H9 (cell line): ENCODE measurements at regions not wholly inside any gene's neighbourhood (a gene's known extent, or its start where the extent isn't known, plus 50 kb on each side); places are given as distances from the start of the nearest gene placed in this dataset.

ENCODE experiments used
- DNase-seq: peaks from one replicate; pipeline ENCODE4 v3.0.0-alpha.2; 2017
- H2AFZ ChIP-seq: one replicate; pipeline ENCODE4 v1.6.1; 2013; ENCODE audit warnings: mild to moderate bottlenecking, low read length, control low read depth, moderate library complexity
- H2AK5ac ChIP-seq: 2 replicates; pipeline ENCODE4 v1.6.1; 2013; ENCODE audit warnings: low read length, control low read depth, mixed read lengths; ENCODE audit not compliant: insufficient read length
- H2BK120ac ChIP-seq: one replicate; pipeline ENCODE4 v1.6.1; 2013; ENCODE audit warnings: low read depth, mild to moderate bottlenecking, low read length, control low read depth, inconsistent platforms; ENCODE audit not compliant: poor library complexity, severe bottlenecking
- H2BK12ac ChIP-seq: 2 replicates; pipeline ENCODE4 v1.6.1; 2013; ENCODE audit warnings: low read length, control low read depth, mixed read lengths, low read depth; ENCODE audit not compliant: insufficient read length
- H2BK15ac ChIP-seq: 2 replicates; pipeline ENCODE4 v1.6.1; 2013; ENCODE audit warnings: low read depth, low read length, control low read depth
- H2BK20ac ChIP-seq: one replicate; pipeline ENCODE4 v1.6.1; 2013; ENCODE audit warnings: low read depth, mild to moderate bottlenecking, low read length, control low read depth, inconsistent platforms; ENCODE audit not compliant: poor library complexity, severe bottlenecking
- H2BK5ac ChIP-seq: 2 replicates; pipeline ENCODE4 v1.6.1; 2013; ENCODE audit warnings: low read length, control low read depth, mixed read lengths; ENCODE audit not compliant: insufficient read length
- H3K14ac ChIP-seq: 2 replicates; pipeline ENCODE4 v1.6.1; 2013; ENCODE audit warnings: low read length, control low read depth; ENCODE audit not compliant: insufficient read depth
- H3K18ac ChIP-seq: 2 replicates; pipeline ENCODE4 v1.6.1; 2013; ENCODE audit warnings: low read depth, mild to moderate bottlenecking, mixed read lengths, low read length, control low read depth; ENCODE audit not compliant: insufficient read length
- H3K23ac ChIP-seq: 2 replicates; pipeline ENCODE4 v1.6.1; 2013; ENCODE audit warnings: low read length, control low read depth, mixed read lengths, low read depth; ENCODE audit not compliant: insufficient read length
- H3K23me2 ChIP-seq: 2 replicates; pipeline ENCODE4 v1.6.1; 2013; ENCODE audit warnings: low read depth, mild to moderate bottlenecking, mixed read lengths, low read length, control low read depth; ENCODE audit not compliant: insufficient read length, poor library complexity, severe bottlenecking
- H3K27ac ChIP-seq: 2 replicates; pipeline ENCODE4 v1.5.1; 2013; ENCODE audit warnings: low read length, control low read depth, mixed read lengths, low read depth; ENCODE audit not compliant: insufficient read length
- H3K27me3 ChIP-seq: 2 replicates; pipeline ENCODE4 v1.6.1; 2013; ENCODE audit warnings: low read length, control low read depth, inconsistent platforms; ENCODE audit not compliant: insufficient read depth
- H3K4ac ChIP-seq: 2 replicates; pipeline ENCODE4 v1.6.1; 2013; ENCODE audit warnings: low read depth, mild to moderate bottlenecking, control low read depth, inconsistent platforms, low read length, moderate library complexity
- H3K4me1 ChIP-seq: 2 replicates; pipeline ENCODE4 v1.6.1; 2013; ENCODE audit warnings: low read length, control low read depth, inconsistent platforms; ENCODE audit not compliant: insufficient read depth
- H3K4me2 ChIP-seq: 2 replicates; pipeline ENCODE4 v1.6.1; 2013; ENCODE audit warnings: low read length, control low read depth, mixed read lengths; ENCODE audit not compliant: insufficient read length, insufficient read depth
- H3K56ac ChIP-seq: 2 replicates; pipeline ENCODE4 v1.6.1; 2013; ENCODE audit warnings: low read depth, mild to moderate bottlenecking, mixed read lengths, low read length, control low read depth; ENCODE audit not compliant: insufficient read length
- H3K79me1 ChIP-seq: 2 replicates; pipeline ENCODE4 v1.6.1; 2013; ENCODE audit warnings: low read depth, mild to moderate bottlenecking, moderate library complexity, low read length, control low read depth, inconsistent platforms; ENCODE audit not compliant: insufficient read depth, poor library complexity, severe bottlenecking
- H3K79me2 ChIP-seq: 2 replicates; pipeline ENCODE4 v1.6.1; 2013; ENCODE audit warnings: low read length, control low read depth, inconsistent platforms; ENCODE audit not compliant: insufficient read depth
- H3K9ac ChIP-seq: 2 replicates; pipeline ENCODE4 v1.6.1; 2013; ENCODE audit warnings: low read length, control low read depth, mixed read lengths; ENCODE audit not compliant: insufficient read length; ENCODE audit errors: extremely low read depth
- H3K9me3 ChIP-seq: one replicate; pipeline ENCODE4 v1.6.1; 2013; ENCODE audit warnings: low read depth, low read length, inconsistent platforms; ENCODE audit not compliant: control insufficient read depth
- H3T11ph ChIP-seq: one replicate; pipeline ENCODE4 v1.6.1; 2013; ENCODE audit warnings: mild to moderate bottlenecking, low read length, control low read depth, inconsistent platforms
- H4K20me1 ChIP-seq: one replicate; pipeline ENCODE4 v1.6.1; 2013; ENCODE audit not compliant: control insufficient read depth, insufficient read length, insufficient read depth
- H4K5ac ChIP-seq: 2 replicates; pipeline ENCODE4 v1.6.1; 2013; ENCODE audit warnings: low read depth, mild to moderate bottlenecking, mixed read lengths, low read length, control low read depth; ENCODE audit not compliant: insufficient read length
- H4K8ac ChIP-seq: replicated peaks from 2 replicates; pipeline ENCODE4 v1.6.1; 2013; ENCODE audit warnings: low read length, control low read depth, mixed read lengths, low read depth; ENCODE audit not compliant: insufficient read length
- H4K91ac ChIP-seq: 2 replicates; pipeline ENCODE4 v1.6.1; 2013; ENCODE audit warnings: low read depth, mild to moderate bottlenecking, moderate library complexity, mixed read lengths, low read length, control low read depth; ENCODE audit not compliant: insufficient read length
- H3K27ac Mint-ChIP-seq, 3 experiments: 2 replicates in 2 of 3; 3 replicates in 1 of 3; pipeline ENCODE4 v1.8.0; 2020 to 2021; ENCODE audit warnings: mixed read lengths in 3 of 3, mild to moderate bottlenecking in 1 of 3, moderate library complexity in 1 of 3
- H3K27me3 Mint-ChIP-seq: 2 replicates; pipeline ENCODE4 v1.8.0; 2021; ENCODE audit warnings: low read depth, mild to moderate bottlenecking, moderate library complexity, mixed read lengths
- H3K36me3 Mint-ChIP-seq, 3 experiments: 2 replicates in 2 of 3; 3 replicates in 1 of 3; pipeline ENCODE4 v1.8.0; 2020 to 2021; ENCODE audit warnings: low read depth in 3 of 3, mixed read lengths in 3 of 3; ENCODE audit not compliant: insufficient read depth in 1 of 3
- H3K4me1 Mint-ChIP-seq, 2 experiments: 2 replicates each; pipeline ENCODE4 v1.8.0; 2020; ENCODE audit warnings: mixed read lengths in 2 of 2
- H3K4me3 Mint-ChIP-seq, 2 experiments: 2 replicates in 1 of 2; 3 replicates in 1 of 2; pipeline ENCODE4 v1.8.0; 2020 to 2021; ENCODE audit warnings: mild to moderate bottlenecking in 2 of 2, mixed read lengths in 2 of 2, moderate library complexity in 1 of 2
- H3K9me3 Mint-ChIP-seq, 2 experiments: 2 replicates in 1 of 2; 3 replicates in 1 of 2; pipeline ENCODE4 v1.8.0; 2020; ENCODE audit warnings: mild to moderate bottlenecking in 2 of 2, mixed read lengths in 2 of 2, moderate library complexity in 1 of 2
- CTCF ChIP-seq: fragments of 200-600 bp; sonication (generic); conservative IDR thresholded peaks from 3 replicates; pipeline ENCODE4 v1.8.0; 2021; ENCODE audit warnings: antibody characterized with exemption, mild to moderate bottlenecking
- WGBS: extraction: QIAGEN DNeasy Blood & Tissue Kit; methylation state at CpG from one replicate; pipeline ENCODE4 v1.1.7; 2013; ENCODE audit warnings: missing lambda C conversion rate, low lambda C conversion rate, mixed read lengths; ENCODE audit not compliant: insufficient read length; ENCODE audit errors: extremely low coverage; 5-methylcytosine and 5-hydroxymethylcytosine counted together

DNA sequence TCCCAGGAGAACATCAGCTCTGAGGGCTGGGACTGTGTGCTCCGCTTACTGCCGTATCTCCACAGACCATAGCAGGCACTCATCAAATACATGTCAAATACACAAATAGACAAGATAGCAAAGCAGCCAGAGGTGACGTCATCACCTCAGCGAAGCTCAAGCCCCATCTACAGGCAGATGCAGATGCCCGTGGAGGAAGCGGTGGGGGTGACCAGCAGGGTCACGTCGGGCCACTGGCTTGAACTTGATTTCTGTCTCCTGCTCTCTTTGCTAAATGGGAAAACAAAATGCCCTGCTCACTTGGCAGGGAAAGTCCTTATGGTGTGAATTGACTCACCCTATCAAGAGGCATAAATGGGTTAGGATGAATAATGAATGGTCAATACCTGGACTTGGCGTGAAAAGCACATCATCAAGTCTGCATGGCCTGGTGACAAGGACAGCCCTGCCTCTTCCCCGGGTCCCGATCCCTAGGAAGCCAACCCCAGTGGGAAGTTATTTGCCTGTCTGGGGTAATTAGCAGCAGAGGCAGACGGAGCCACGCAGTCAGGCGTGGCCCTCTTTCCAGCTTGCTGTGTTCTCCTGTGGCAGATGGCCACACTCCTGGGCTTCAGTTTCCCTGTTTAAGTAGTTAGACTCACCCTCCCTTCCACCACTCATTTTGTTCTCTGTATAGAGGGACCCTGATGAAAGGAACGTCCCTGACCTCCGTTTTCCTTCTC, 536.0 kb downstream of the NPHP4 start:
- no peak overlapping the region for H2BK12ac ChIP-seq
- no peak overlapping the region; the same call in 1 of the 2 replicates for H2BK15ac ChIP-seq
- H3T11ph ChIP-seq: no peak overlapping the region
- no peaks in the 10 kb centered on the region for H4K20me1 ChIP-seq
- WGBS: no CpG with 5 or more reads among the region's 16 CpGs
- no peaks in the 10 kb centered on the region for H3K79me2 ChIP-seq
- peaks cover 23 to 24% of the 10 kb centered on the region in 2 experiments for H3K4me1 Mint-ChIP-seq
- H3K23ac ChIP-seq: no peak overlapping the region
- H3K27me3 Mint-ChIP-seq: peaks cover 17% of the 10 kb centered on the region
- H3K27ac Mint-ChIP-seq: no peak overlapping the region
- no peaks in the 10 kb centered on the region for H3K9me3 ChIP-seq
- H3K56ac ChIP-seq: no peak overlapping the region
- no peak overlapping the region for H2BK20ac ChIP-seq
- no peak overlapping the region for H3K18ac ChIP-seq
- H4K8ac ChIP-seq: no peak overlapping the region
- no peak overlapping the region for H3K4me3 Mint-ChIP-seq
- no peak overlapping the region for H3K4me2 ChIP-seq
- H2BK120ac ChIP-seq: no peak overlapping the region
- H2AK5ac ChIP-seq: no peak overlapping the region
- H3K36me3 Mint-ChIP-seq: no peaks in the 10 kb centered on the region
- no peak overlapping the region for H3K9ac ChIP-seq
- no peak overlapping the region for H3K27ac ChIP-seq
- H3K79me1 ChIP-seq: no peaks in the 10 kb centered on the region
- H2AFZ ChIP-seq: no peak overlapping the region
- no peaks in the 10 kb centered on the region for H3K23me2 ChIP-seq
- DNase-seq: no peak
- H3K14ac ChIP-seq: no peak overlapping the region
- no peaks in the 10 kb centered on the region for H3K27me3 ChIP-seq
- H4K91ac ChIP-seq: no peak overlapping the region
- peaks cover 4% of the 10 kb centered on the region; the same call in 1 of the 2 replicates for H3K4me1 ChIP-seq
- peaks cover 0 to 7% of the 10 kb centered on the region in 2 experiments; a peak in 2 of 5 replicates for H3K9me3 Mint-ChIP-seq
- H3K4ac ChIP-seq: no peak overlapping the region
- no peak overlapping the region for H4K5ac ChIP-seq
- no peak overlapping the region for H2BK5ac ChIP-seq
- no peak for TF ChIP-seq CTCF
